Calu3 (cell line): ENCODE measurements at regions not wholly inside any gene's neighbourhood (a gene's known extent, or its start where the extent isn't known, plus 50 kb on each side); places are given as distances from the start of the nearest gene placed in this dataset.

ENCODE experiments used
- BruUV-seq: library from RNA; stranded (reverse); fragments of 400-500 nt; replicated peaks from 2 replicates; lab custom pipeline; 2021; lab: Mats Ljungman, UMichigan
- CTCF ChIA-PET: fragments of 300-600 bp; sonication (Branson Sonifier 250); formaldehyde crosslinking; loops from one replicate; lab custom pipeline; 2022; ENCODE audit warnings: antibody characterized with exemption; lab: Charles Lee
- DNase-seq: peaks from one replicate; pipeline ENCODE4 v3.0.0; 2022
- H3K27ac Mint-ChIP-seq: one replicate; pipeline ENCODE4 v1.8.0; 2022; ENCODE audit warnings: mixed read lengths; ENCODE audit not compliant: unreplicated experiment
- H3K27me3 Mint-ChIP-seq: one replicate; pipeline ENCODE4 v1.8.0; 2022; ENCODE audit warnings: mixed read lengths; ENCODE audit not compliant: unreplicated experiment
- H3K36me3 Mint-ChIP-seq: one replicate; pipeline ENCODE4 v1.8.0; 2022; ENCODE audit warnings: mild to moderate bottlenecking, moderate library complexity, mixed read lengths; ENCODE audit not compliant: insufficient read depth, unreplicated experiment
- H3K4me1 Mint-ChIP-seq: one replicate; pipeline ENCODE4 v1.8.0; 2022; ENCODE audit warnings: mild to moderate bottlenecking, low read depth, mixed read lengths; ENCODE audit not compliant: unreplicated experiment
- H3K4me3 Mint-ChIP-seq: one replicate; pipeline ENCODE4 v1.8.0; 2022; ENCODE audit warnings: mild to moderate bottlenecking, low read depth, moderate library complexity, mixed read lengths; ENCODE audit not compliant: unreplicated experiment
- H3K9me3 Mint-ChIP-seq: one replicate; pipeline ENCODE4 v1.8.0; 2022; ENCODE audit warnings: low read depth, mixed read lengths; ENCODE audit not compliant: unreplicated experiment
- CTCF ChIP-seq: fragments of 200-600 bp; IDR thresholded peaks from one replicate; pipeline ENCODE4 v1.8.0; 2022; ENCODE audit warnings: antibody characterized with exemption; ENCODE audit not compliant: unreplicated experiment
- intact Hi-C: fragments of 100-400 bp; cut with micrococcal nuclease; formaldehyde crosslinking; loops from one replicate; pipeline ENCODE4 v1.10.0; 2022; ENCODE audit not compliant: unreplicated experiment

GRCh38 chr3:72116226-72116625 is 331.3 kb upstream of the PROK2 start:
- Mint-ChIP-seq H3K36me3 (no peaks in the 10 kb centered on the region), H3K4me3 (no peak overlapping the region), H3K4me1 (peaks cover 8% of the 10 kb centered on the region), H3K9me3 (no peaks in the 10 kb centered on the region), H3K27ac (no peak overlapping the region), H3K27me3 (peaks cover 16% of the 10 kb centered on the region)
- no peak for DNase-seq
- no peak for TF ChIP-seq CTCF
- CTCF ChIA-PET, result no interaction called here
- BruUV-seq, result no TSS peak
- intact Hi-C loops, result no loop called here

- no peak overlapping the region for H3K27ac Mint-ChIP-seq
- H3K4me1 Mint-ChIP-seq, result peaks cover under 1% of the 10 kb centered on the region
- H3K4me3 Mint-ChIP-seq, result no peak overlapping the region
- intact Hi-C loops, result no loop called here
- DNase-seq, result no peak
- H3K36me3 Mint-ChIP-seq, result no peaks in the 10 kb centered on the region
- H3K9me3 Mint-ChIP-seq, result no peaks in the 10 kb centered on the region
- BruUV-seq, result no TSS peak
- peaks cover 24% of the 10 kb centered on the region for H3K27me3 Mint-ChIP-seq
- no peak for TF ChIP-seq CTCF
- CTCF ChIA-PET, result interaction anchor here (0.6 kb wide), 1 partner anchor 48 kb away, joined by 4 read pairs; no protein-coding TSS in a partner anchor
Measured at GRCh38 chr3:72115307-72115706, 330.4 kb upstream of the PROK2 start.

GRCh38 chr3:72114773-72115172 is 329.8 kb upstream of the PROK2 start:
- DNase-seq, result no peak
- CTCF ChIA-PET, result interaction anchor here (0.6 kb wide), 1 partner anchor 49 kb away, joined by 4 read pairs; no protein-coding TSS in a partner anchor
- peaks cover 29% of the 10 kb centered on the region for H3K27me3 Mint-ChIP-seq
- no peak overlapping the region for H3K4me3 Mint-ChIP-seq
- H3K4me1 Mint-ChIP-seq, result no peaks in the 10 kb centered on the region
- no peak for TF ChIP-seq CTCF
- no peaks in the 10 kb centered on the region for H3K36me3 Mint-ChIP-seq
- no peaks in the 10 kb centered on the region for H3K9me3 Mint-ChIP-seq
- no peak overlapping the region for H3K27ac Mint-ChIP-seq
- no TSS peak for BruUV-seq
- intact Hi-C loops, result no loop called here

GRCh38 chr3:72113964-72114363 is 329.0 kb upstream of the PROK2 start:
- no peaks in the 10 kb centered on the region for H3K4me1 Mint-ChIP-seq
- no peak for DNase-seq
- H3K9me3 Mint-ChIP-seq, result no peaks in the 10 kb centered on the region
- H3K4me3 Mint-ChIP-seq, result no peak overlapping the region
- CTCF ChIA-PET, result no interaction called here
- no peaks in the 10 kb centered on the region for H3K36me3 Mint-ChIP-seq
- intact Hi-C loops, result no loop called here
- H3K27ac Mint-ChIP-seq, result no peak overlapping the region
- no TSS peak for BruUV-seq
- H3K27me3 Mint-ChIP-seq, result peaks cover 29% of the 10 kb centered on the region
- no peak for TF ChIP-seq CTCF
